Right kidney (tissue), 1 donor: ENCODE measurements at regions not wholly inside any gene's neighbourhood (a gene's known extent, or its start where the extent isn't known, plus 50 kb on each side); places are given as distances from the start of the nearest gene placed in this dataset.
"Not testable (repeated sequence)": the region's sequence is repeated elsewhere in the genome, so short reads cannot be mapped to it uniquely, and the experiment has no call there.

ENCODE experiments used
- DNase-seq: peaks from one replicate; pipeline ENCODE4 v3.0.0-alpha.2; 2016

- DNase-seq: not testable (repeated sequence)
These were observed 89.9 kb upstream of the NOTCH2NLA start for GRCh38 chr1:146318715-146319114.

GRCh38 chr1:146317785-146318184 lies 89.0 kb upstream of the NOTCH2NLA start:
- not testable (repeated sequence) for DNase-seq

DNA sequence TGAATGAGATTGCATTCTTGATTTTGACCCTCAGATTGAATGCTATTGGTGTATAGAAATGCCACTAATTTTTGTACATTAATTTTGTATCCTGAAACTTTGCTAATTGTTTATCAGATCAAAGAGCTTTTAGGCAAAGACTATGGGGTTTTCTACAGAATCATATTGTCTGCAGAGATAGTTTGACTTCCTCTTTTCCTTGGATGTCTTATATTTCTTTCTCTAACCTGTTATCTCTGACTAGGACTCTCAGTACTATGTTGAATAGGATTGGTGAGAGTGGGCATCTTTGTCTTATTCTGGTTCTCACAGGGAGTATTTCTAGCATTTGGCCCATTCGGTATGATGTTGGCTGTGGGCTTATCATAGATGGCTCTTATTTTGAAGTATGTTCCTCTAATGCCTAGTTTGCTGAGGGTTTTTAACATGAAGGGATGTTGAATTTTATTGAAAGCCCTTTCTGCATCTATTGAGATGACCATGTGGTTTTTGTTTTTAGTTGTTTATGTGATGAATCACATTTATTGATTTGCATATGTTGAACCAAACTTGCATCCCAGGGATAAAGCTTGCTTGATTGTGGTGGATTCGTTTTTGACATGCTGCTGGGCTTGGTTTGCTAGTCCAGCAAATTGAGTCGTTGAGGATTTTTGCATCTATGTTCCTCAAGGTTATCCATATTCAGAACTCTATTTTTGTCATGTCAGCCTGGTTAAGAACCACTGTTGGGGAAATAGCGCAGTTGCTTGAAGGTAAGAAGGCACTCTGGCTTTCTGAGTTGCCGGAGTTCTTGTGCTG lies 85.8 kb upstream of the NOTCH2NLA start:
- DNase-seq: not testable (repeated sequence)

- not testable (repeated sequence) for DNase-seq
These were observed 81.8 kb upstream of the NOTCH2NLA start for GRCh38 chr1:146310579-146310978.

GRCh38 chr1:146309427-146309826 lies 80.6 kb upstream of the NOTCH2NLA start:
- DNase-seq: not testable (repeated sequence)

DNA sequence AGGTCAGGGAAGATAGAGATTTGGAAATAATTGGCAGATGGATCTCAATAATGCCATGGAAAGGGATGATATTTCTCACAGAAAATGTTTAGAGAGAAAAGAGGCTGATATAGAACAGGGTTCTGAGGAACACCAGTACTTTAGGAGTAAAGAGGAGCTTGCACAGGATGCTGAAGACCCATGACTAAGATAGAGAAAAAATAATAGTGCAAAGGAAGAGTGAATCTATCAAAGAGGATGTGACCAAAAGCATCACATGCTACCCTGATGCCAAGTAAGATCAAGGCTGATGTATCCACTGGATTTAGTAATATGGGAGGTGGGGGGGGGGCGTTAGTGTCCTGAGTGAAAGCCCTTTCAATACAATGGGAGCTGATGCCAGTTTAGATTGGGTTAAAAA lies 80.1 kb upstream of the NOTCH2NLA start:
- DNase-seq: not testable (repeated sequence)

DNA sequence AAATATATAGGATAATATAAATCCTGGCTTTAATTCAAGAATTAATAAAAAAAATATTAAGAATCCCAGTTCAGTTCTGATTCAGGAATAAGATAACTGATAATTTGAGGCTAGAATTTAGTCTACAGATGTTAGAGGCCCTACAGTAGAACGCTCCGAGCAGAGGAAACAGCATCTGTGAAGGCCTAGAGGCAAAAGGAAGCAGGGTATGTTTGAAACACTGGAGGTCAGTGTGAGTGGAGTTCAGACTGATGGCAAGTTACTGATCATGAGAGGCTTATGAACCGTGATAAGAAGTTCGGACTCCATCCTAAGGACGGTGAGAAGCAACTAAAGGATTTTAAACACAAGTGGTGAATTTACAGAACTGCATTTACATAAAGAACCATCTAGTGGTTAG lies 79.3 kb upstream of the NOTCH2NLA start:
- DNase-seq: not testable (repeated sequence)

GRCh38 chr1:146307632-146308031 lies 78.8 kb upstream of the NOTCH2NLA start:
- not testable (repeated sequence) for DNase-seq

DNA sequence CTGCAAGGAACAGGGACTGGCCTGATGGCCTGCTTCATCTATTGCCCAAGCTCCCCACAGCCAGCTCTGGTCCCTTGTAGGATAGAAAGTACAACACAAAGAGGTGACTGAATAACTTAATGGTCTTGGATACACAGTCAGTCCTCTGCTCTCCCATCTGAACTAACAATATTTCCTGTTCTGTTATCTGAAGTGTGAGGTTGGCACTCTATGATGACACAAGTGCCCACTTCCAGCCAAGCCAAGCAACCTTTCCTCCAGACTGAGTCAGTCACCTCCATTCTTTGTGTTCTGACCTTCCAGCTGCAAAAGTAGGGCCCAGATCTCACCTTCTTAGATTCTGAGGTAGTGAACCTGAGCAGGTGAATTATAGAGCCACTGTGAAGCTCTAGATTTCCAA lies 77.8 kb upstream of the NOTCH2NLA start:
- not testable (repeated sequence) for DNase-seq

GRCh38 chr1:146305442-146305841 lies 76.6 kb upstream of the NOTCH2NLA start:
- not testable (repeated sequence) for DNase-seq

DNA sequence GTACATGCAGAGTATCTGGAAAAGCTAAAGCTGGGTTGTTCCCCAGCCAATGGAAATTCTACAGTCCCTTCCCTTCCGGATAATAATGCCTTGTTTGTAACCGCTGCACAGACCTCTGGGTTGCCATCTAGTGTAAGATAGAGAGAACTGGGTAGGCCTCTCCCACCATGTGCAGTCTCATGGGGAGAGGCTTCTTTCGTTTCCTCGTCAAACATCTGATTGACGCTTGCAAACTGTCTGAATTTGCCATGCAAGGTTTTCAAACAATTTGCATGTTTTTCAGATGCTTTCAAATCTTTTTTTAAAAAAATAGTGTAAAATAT lies 69.7 kb upstream of the NOTCH2NLA start:
- DNase-seq: not testable (repeated sequence)

GRCh38 chr1:146297781-146298574 lies 69.2 kb upstream of the NOTCH2NLA start:
- DNase-seq: not testable (repeated sequence)

DNA sequence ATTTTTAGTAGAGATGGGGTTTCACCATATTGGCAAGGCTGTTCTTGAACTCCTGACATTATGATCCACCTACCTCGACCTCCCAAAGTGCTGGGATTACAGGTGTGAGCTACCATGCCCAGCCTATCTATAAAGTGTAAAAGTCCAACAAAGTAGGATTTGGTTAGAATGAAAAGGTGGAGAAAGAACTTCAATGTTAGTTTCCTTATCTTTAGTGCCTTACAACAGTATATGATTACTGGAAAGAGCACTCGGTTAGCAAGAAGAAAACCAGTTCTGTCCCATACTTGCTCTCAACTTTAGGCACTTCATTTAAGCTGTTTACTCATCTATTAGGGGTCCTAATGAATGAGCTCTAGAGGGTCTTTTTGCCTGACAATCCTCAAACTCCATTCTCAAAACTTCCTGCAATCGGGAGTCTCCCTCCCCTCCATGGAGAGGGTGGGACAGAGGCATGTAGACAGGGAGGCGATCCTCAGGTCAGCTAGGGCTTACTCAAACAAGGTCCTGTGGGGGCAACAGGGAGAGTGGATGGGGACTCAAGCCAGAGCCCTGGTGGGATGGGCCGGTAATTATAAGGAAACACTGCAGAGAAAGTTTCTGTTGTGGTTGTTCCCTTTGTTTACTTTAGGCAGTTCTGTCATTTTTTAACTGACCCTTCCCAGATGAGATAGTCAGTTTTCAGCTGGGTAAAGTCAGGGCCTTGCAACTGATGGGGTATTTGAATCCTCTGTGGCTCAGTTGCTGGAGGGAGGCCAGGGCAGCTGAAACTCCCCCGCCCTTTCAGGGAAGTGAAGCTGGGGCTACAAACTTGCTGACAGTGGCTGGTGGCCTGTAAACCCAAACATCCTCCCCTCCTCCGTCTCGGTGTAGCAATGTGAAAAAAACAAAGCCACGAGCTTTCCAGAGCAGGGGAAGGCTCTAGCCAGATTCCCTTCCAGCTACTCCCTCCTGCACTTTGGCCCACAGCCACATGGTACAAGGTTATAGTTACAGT lies 64.4 kb upstream of the NOTCH2NLA start:
- DNase-seq: not testable (repeated sequence)

DNA sequence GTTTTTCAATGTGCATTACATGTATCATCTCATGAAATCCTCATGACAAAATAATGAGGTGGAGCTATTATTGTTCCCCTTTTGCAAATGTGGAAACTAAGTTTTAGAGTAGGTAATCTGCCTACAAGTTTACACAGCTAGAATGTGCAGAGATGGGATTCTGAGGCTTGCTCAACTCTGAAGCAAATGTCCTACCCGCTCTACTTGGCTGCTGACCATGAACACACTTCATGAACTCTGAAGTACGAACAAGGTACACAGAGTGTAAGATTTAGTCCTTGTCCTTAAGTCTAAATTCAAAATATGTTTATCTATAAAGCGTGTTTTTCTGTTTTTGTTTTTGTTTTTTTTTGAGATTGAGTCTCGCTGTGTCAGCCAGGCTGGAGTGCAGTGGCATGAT lies 63.6 kb upstream of the NOTCH2NLA start:
- DNase-seq: not testable (repeated sequence)

DNA sequence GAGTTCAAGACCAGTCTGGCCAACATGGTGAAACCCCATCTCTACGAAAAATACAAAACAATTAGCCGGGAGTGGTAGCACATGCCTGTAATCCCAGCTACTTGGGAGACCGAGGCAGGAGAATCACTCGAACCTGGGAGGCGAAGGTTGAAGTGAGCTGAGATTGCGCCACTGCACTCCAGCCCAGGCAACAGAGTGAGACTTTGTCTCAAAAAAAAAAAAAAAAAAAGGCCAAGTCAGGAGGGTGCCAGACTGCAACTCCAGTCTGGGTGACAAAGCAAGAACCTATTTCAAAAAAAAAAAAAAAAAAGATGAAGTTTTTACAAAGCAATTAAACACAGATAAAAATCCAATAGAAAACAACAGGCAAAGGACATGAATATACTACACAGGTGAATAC lies 59.1 kb upstream of the NOTCH2NLA start:
- not testable (repeated sequence) for DNase-seq

- not testable (repeated sequence) for DNase-seq
These were observed 55.9 kb upstream of the NOTCH2NLA start for GRCh38 chr1:146284760-146285159.

GRCh38 chr1:146283527-146283880 lies 54.7 kb upstream of the NOTCH2NLA start:
- not testable (repeated sequence) for DNase-seq

DNA sequence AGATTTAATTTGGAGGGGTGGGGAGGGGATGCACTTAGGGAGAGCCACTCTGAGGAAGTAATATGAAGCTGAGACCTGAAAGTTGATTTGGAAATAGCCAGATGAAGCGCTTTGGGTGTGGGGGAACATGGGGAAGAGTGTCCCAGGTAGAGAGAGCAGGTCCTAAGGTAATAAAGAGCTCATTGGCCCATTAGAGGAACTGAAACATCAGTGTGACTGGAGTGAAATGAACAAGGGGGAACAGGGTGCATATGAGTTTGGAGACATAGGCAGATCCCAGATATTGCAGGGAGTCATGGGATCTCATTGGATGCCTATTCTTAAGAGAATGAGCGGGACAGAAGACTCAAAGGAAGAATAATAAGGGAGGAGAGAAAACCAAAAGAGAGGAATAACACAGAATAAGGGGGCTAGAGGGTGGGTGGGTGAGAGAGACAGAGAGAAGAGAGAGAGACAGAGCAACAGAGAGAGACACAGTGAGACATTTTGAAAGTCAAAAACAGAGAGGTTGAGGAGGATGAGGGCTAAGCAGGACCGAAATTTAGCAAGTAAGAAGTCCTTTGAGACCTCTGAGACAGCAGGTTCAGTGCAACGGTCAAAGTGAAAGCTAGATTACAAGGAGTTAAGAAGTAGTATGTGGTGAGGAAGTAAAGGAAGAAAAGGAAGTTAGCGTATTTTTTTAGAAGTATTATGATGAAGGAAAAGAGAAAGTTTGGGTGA lies 54.1 kb upstream of the NOTCH2NLA start:
- not testable (repeated sequence) for DNase-seq

GRCh38 chr1:146281522-146281921 lies 52.7 kb upstream of the NOTCH2NLA start:
- not testable (repeated sequence) for DNase-seq

GRCh38 chr1:146278758-146279157 lies 49.9 kb upstream of the NOTCH2NLA start:
- DNase-seq: not testable (repeated sequence)
